ENCODE measurements at regions not wholly inside any gene's neighbourhood (a gene's known extent, or its start where the extent isn't known, plus 50 kb on each side); places are given as distances from the start of the nearest gene placed in this dataset.

GRCh38 chr4:19883841-19884240 is 367.9 kb upstream of the SLIT2 start:
- TF ChIP-seq CTCF (IDR thresholded peaks at IDR 0.05 in 2 of 3, conservative IDR thresholded peaks at IDR 0.05 in 1 of 3; ENCODE audit: control insufficient read depth in 2 of 3, extremely low read depth in 1 of 3, insufficient read depth in 1 of 3, low read depth in 3 of 3, low read length in 3 of 3) = no peak
- TF ChIP-seq HDAC2 (IDR thresholded peaks at IDR 0.05) = no peak
- TF ChIP-seq E2F8 (IDR thresholded peaks at IDR 0.05; ENCODE audit: low read depth, partially characterized antibody) = no peak
- TF ChIP-seq NRF1 (conservative IDR thresholded peaks at IDR 0.05; ENCODE audit: low read depth, low read length) = no peak
- no peak for TF ChIP-seq FOXM1 (IDR thresholded peaks at IDR 0.05; ENCODE audit: low read depth, low read length)
- TF ChIP-seq NBN (IDR thresholded peaks at IDR 0.05) = no peak
- TF ChIP-seq RB1 (IDR thresholded peaks at IDR 0.05; ENCODE audit: borderline replicate concordance) = no peak
- no peak for TF ChIP-seq BCL11A (IDR thresholded peaks at IDR 0.05; ENCODE audit: low read depth, low read length)

Measured in GM12878 (cell line).